Neuronal stem cell (in vitro differentiated cells): ENCODE measurements at regions not wholly inside any gene's neighbourhood (a gene's known extent, or its start where the extent isn't known, plus 50 kb on each side); places are given as distances from the start of the nearest gene placed in this dataset.
A peak's percentile ranks its signal among the peaks of the same experiment; 100 is the strongest.

Experiments
- DNase-seq: peaks from one replicate; pipeline ENCODE4 v3.0.0-alpha.2; 2013; ENCODE audit warnings: low spot score
- H2AFZ ChIP-seq: one replicate; pipeline ENCODE4 v1.6.1; 2013; ENCODE audit warnings: mild to moderate bottlenecking, low read length, inconsistent platforms
- H2AK5ac ChIP-seq: 2 replicates; pipeline ENCODE4 v1.6.1; 2013; ENCODE audit warnings: low read depth, mild to moderate bottlenecking, inconsistent platforms, low read length, moderate library complexity, mixed read lengths
- H2BK120ac ChIP-seq: 2 replicates; pipeline ENCODE4 v1.6.1; 2013; ENCODE audit warnings: low read depth, mild to moderate bottlenecking, inconsistent platforms, low read length, moderate library complexity, mixed read lengths
- H2BK12ac ChIP-seq: one replicate; pipeline ENCODE4 v1.6.1; 2013; ENCODE audit warnings: low read length, inconsistent platforms
- H2BK15ac ChIP-seq: 2 replicates; pipeline ENCODE4 v1.6.1; 2013; ENCODE audit warnings: mild to moderate bottlenecking, low read length, inconsistent platforms, mixed read lengths
- H2BK5ac ChIP-seq: one replicate; pipeline ENCODE4 v1.6.1; 2013; ENCODE audit warnings: inconsistent platforms, mild to moderate bottlenecking, low read length, moderate library complexity
- H3K14ac ChIP-seq: one replicate; pipeline ENCODE4 v1.6.1; 2013; ENCODE audit warnings: low read length, inconsistent platforms
- H3K18ac ChIP-seq: 2 replicates; pipeline ENCODE4 v1.6.1; 2013; ENCODE audit warnings: low read length, inconsistent platforms
- H3K23ac ChIP-seq: 2 replicates; pipeline ENCODE4 v1.6.1; 2013; ENCODE audit warnings: low read depth, mild to moderate bottlenecking, mixed read lengths, low read length, inconsistent platforms; ENCODE audit not compliant: poor library complexity
- H3K27ac ChIP-seq: replicated peaks from 3 replicates; pipeline ENCODE4 v1.5.1; 2013; ENCODE audit warnings: low read length, inconsistent platforms
- H3K27me3 ChIP-seq, 3 experiments: 2 replicates each; pipeline ENCODE4 v1.6.1; 2013; ENCODE audit warnings: low read length in 3 of 3, mild to moderate bottlenecking in 2 of 3, inconsistent platforms in 1 of 3, low read depth in 1 of 3, mixed read lengths in 1 of 3, moderate library complexity in 1 of 3; ENCODE audit not compliant: control insufficient read depth in 3 of 3, insufficient read depth in 3 of 3
- H3K36me3 ChIP-seq, 2 donors: replicated peaks in 1 of 2; 2 replicates each; pipeline ENCODE4 v1.6.1; 2013; ENCODE audit warnings: low read length in 2 of 2; ENCODE audit not compliant: control insufficient read depth in 2 of 2, insufficient read depth in 2 of 2
- H3K4ac ChIP-seq: 2 replicates; pipeline ENCODE4 v1.6.1; 2013; ENCODE audit warnings: inconsistent platforms, mild to moderate bottlenecking, low read length, moderate library complexity
- H3K4me1 ChIP-seq, 2 donors: 1 replicate in 1 of 2; 2 replicates in 1 of 2; pipeline ENCODE4 v1.6.1; 2013; ENCODE audit warnings: low read length in 2 of 2, low read depth in 1 of 2; ENCODE audit not compliant: control insufficient read depth in 2 of 2, insufficient read depth in 1 of 2
- H3K4me2 ChIP-seq: one replicate; pipeline ENCODE4 v1.6.1; 2013; ENCODE audit warnings: mild to moderate bottlenecking, low read length, inconsistent platforms; ENCODE audit not compliant: insufficient read depth, poor library complexity, severe bottlenecking
- H3K4me3 ChIP-seq, 2 donors: 2 replicates each; pipeline ENCODE4 v1.5.1; 2013; ENCODE audit warnings: low read length in 2 of 2, mild to moderate bottlenecking in 2 of 2, inconsistent platforms in 1 of 2, moderate library complexity in 1 of 2
- H3K79me1 ChIP-seq: one replicate; pipeline ENCODE4 v1.6.1; 2013; ENCODE audit warnings: low read depth, mild to moderate bottlenecking, inconsistent platforms, low read length, moderate library complexity
- H3K9ac ChIP-seq: one replicate; pipeline ENCODE4 v1.6.1; 2013; ENCODE audit warnings: mild to moderate bottlenecking, low read depth, low read length, inconsistent platforms; ENCODE audit not compliant: poor library complexity
- H3K9me3 ChIP-seq, 2 donors: replicated peaks in 1 of 2; 2 replicates each; pipeline versions ENCODE3 to v1.6.1; 2013; ENCODE audit warnings: low read length in 2 of 2, mild to moderate bottlenecking in 2 of 2, inconsistent platforms in 1 of 2, low read depth in 1 of 2, mixed read lengths in 1 of 2, moderate library complexity in 1 of 2; ENCODE audit not compliant: control insufficient read depth in 2 of 2, insufficient read depth in 1 of 2
- H4K8ac ChIP-seq: one replicate; pipeline ENCODE4 v1.6.1; 2013; ENCODE audit warnings: low read depth, mild to moderate bottlenecking, inconsistent platforms, low read length, moderate library complexity
- H4K91ac ChIP-seq: one replicate; pipeline ENCODE4 v1.6.1; 2013; ENCODE audit warnings: low read length, low read depth, mild to moderate bottlenecking, inconsistent platforms; ENCODE audit not compliant: poor library complexity
- WGBS, 2 donors: extraction: QIAGEN DNeasy Blood & Tissue Kit; methylation state at CpG; one replicate each; pipeline ENCODE4 v1.1.7; 2013; ENCODE audit warnings: missing lambda C conversion rate in 2 of 2, mixed read lengths in 1 of 2; ENCODE audit not compliant: insufficient read length in 2 of 2, insufficient replicate concordance in 1 of 2; ENCODE audit errors: extremely low coverage in 2 of 2; 5-methylcytosine and 5-hydroxymethylcytosine counted together

DNA sequence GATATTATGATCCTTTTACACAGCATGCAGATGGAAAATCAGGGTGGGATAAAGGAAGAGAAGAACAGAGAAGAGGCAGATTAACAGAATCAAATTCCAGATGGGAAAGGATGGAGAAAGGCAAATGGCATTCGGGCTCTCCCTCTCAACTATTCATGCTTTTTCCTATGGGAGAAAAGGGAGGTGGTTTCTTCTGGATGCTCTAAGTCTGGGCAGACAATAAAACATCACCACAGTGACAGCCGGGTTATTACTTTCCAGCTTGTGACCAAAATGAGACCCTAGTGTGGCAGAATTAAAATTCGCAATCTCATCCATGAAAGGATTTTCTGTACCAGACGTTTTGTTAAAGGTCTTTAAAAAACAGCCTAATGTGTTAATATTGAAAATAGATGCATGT, 440.7 kb downstream of the RND3 start:
- H2AK5ac ChIP-seq, result no peak overlapping the region
- no peak overlapping the region for H3K4me3 ChIP-seq
- no peaks in the 10 kb centered on the region for H3K9me3 ChIP-seq
- H3K9ac ChIP-seq, result no peak overlapping the region
- no peak overlapping the region for H3K27ac ChIP-seq
- no peak overlapping the region for H2BK15ac ChIP-seq
- no peak overlapping the region for H3K14ac ChIP-seq
- no peak overlapping the region for H2BK12ac ChIP-seq
- no peak overlapping the region for H3K23ac ChIP-seq
- H4K91ac ChIP-seq, result no peak overlapping the region
- H3K27me3 ChIP-seq, result no peaks in the 10 kb centered on the region
- H3K4me1 ChIP-seq, result peaks cover 0 to 7% of the 10 kb centered on the region in 2 donors
- no peaks in the 10 kb centered on the region for H3K36me3 ChIP-seq
- no peaks in the 10 kb centered on the region for H3K79me1 ChIP-seq
- no peak overlapping the region for H3K4me2 ChIP-seq
- no peak for DNase-seq
- no peak overlapping the region for H2BK5ac ChIP-seq
- peak overlapping the region; percentile 37 for H2AFZ ChIP-seq
- H4K8ac ChIP-seq, result no peak overlapping the region
- no peak overlapping the region for H3K4ac ChIP-seq
- no peak overlapping the region for H2BK120ac ChIP-seq
- no peak overlapping the region for H3K18ac ChIP-seq
- no CpG with 5 or more reads among the region's 4 CpGs for WGBS, 2 donors

DNA sequence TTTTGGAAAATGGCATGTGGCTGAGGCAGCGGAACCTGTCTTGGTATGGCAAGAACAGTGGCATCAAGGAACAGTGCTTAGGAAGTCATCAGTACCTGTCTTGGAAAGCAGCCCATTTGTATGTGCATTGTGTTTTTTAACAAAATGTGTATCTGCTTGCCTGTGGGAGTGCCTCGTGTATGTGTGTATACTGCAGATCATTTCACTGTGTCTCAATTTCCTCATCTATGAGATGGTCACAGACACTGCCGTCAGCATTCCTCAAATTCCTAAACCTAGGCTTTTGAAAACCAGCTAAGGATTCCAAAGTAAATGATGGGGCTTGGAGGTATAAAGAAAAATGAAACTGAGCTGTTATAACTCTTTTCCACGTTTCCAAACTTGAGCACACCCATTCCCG, 441.3 kb downstream of the RND3 start:
- H3K18ac ChIP-seq, result no peak overlapping the region
- no peaks in the 10 kb centered on the region for H3K9me3 ChIP-seq
- H2BK5ac ChIP-seq, result no peak overlapping the region
- no peaks in the 10 kb centered on the region for H3K36me3 ChIP-seq
- no peak overlapping the region for H3K4me3 ChIP-seq
- no peak overlapping the region for H4K8ac ChIP-seq
- H3K4ac ChIP-seq, result no peak overlapping the region
- no peaks in the 10 kb centered on the region for H3K27me3 ChIP-seq
- H3K23ac ChIP-seq, result no peak overlapping the region
- H2BK15ac ChIP-seq, result no peak overlapping the region
- no peak overlapping the region for H3K9ac ChIP-seq
- no peak overlapping the region for H2BK12ac ChIP-seq
- H4K91ac ChIP-seq, result no peak overlapping the region
- no peak overlapping the region for H3K4me2 ChIP-seq
- no peak overlapping the region for H3K27ac ChIP-seq
- H3K14ac ChIP-seq, result no peak overlapping the region
- no CpG with 5 or more reads among the region's 5 CpGs for WGBS, 2 donors
- no peak for DNase-seq
- peaks cover 0 to 7% of the 10 kb centered on the region in 2 donors for H3K4me1 ChIP-seq
- no peak overlapping the region for H2AFZ ChIP-seq
- H2AK5ac ChIP-seq, result no peak overlapping the region
- no peak overlapping the region for H2BK120ac ChIP-seq
- no peaks in the 10 kb centered on the region for H3K79me1 ChIP-seq

DNA sequence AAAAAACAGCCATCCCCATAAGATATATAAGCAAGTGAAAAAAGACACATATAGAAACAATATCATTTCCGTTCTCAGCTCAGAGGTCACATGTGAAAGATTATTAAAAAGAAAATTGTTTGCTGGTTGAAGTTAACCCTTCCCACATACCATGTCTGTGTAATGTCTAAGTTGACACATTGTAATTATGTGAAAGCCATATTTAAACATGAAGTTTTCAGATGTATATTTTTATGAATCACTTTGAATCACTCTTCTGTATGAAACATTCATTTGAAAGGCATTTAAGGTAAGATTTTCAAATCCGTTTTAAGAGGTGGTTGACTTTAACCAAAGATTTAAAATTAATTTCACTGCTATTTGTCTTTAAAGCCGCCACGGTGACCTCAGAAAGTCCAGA, 441.9 kb downstream of the RND3 start:
- Histone ChIP-seq H2BK120ac (no peak overlapping the region), H2BK5ac (no peak overlapping the region)
- WGBS, 2 donors, result no CpG with 5 or more reads among the region's 4 CpGs

DNA sequence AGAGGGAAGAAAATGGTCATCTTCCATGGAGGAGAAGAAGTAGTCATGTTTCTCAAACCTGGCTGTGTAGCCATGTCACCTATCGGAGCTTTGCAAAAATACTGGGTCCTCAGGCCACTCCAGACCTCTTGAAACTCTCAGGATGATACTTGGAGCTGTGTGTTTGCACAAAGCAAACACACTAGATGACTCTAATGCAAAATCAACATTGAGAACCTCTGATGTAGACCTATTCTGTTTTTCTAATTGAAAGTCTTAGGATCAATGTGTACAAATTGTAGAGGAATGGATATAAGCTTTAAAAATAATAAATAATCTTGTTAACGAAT, 444.3 kb downstream of the RND3 start:
- H3K18ac ChIP-seq, result no peak overlapping the region
- H3K4me2 ChIP-seq, result no peak overlapping the region
- no peak overlapping the region for H4K91ac ChIP-seq
- no peaks in the 10 kb centered on the region for H3K36me3 ChIP-seq
- H2BK12ac ChIP-seq, result no peak overlapping the region
- H2BK5ac ChIP-seq, result no peak overlapping the region
- no peak overlapping the region for H2BK120ac ChIP-seq
- no peak overlapping the region for H3K4me3 ChIP-seq
- no peak overlapping the region for H3K14ac ChIP-seq
- H3K4ac ChIP-seq, result no peak overlapping the region
- no peaks in the 10 kb centered on the region for H3K9me3 ChIP-seq
- no peak overlapping the region for H2AK5ac ChIP-seq
- DNase-seq, result no peak
- H3K23ac ChIP-seq, result no peak overlapping the region
- peaks cover 0 to 7% of the 10 kb centered on the region in 2 donors for H3K4me1 ChIP-seq
- no peak overlapping the region for H2AFZ ChIP-seq
- no peaks in the 10 kb centered on the region for H3K79me1 ChIP-seq
- H3K27me3 ChIP-seq, result no peaks in the 10 kb centered on the region
- no peak overlapping the region for H3K9ac ChIP-seq
- no CpG with 5 or more reads among the region's 2 CpGs for WGBS, 2 donors
- H4K8ac ChIP-seq, result no peak overlapping the region
- no peak overlapping the region for H3K27ac ChIP-seq
- H2BK15ac ChIP-seq, result no peak overlapping the region

More for the DNA sequence above, 441.9 kb downstream of the RND3 start:
- H3K4ac ChIP-seq, result no peak overlapping the region
- H2BK12ac ChIP-seq, result no peak overlapping the region
- H3K4me3 ChIP-seq, result no peak overlapping the region
- H3K27ac ChIP-seq, result no peak overlapping the region
- no peak overlapping the region for H3K9ac ChIP-seq
- H3K27me3 ChIP-seq, result no peaks in the 10 kb centered on the region
- H3K9me3 ChIP-seq, result no peaks in the 10 kb centered on the region
- no peak overlapping the region for H2BK15ac ChIP-seq
- H4K8ac ChIP-seq, result no peak overlapping the region
- H3K23ac ChIP-seq, result no peak overlapping the region
- no peaks in the 10 kb centered on the region for H3K79me1 ChIP-seq
- no peak overlapping the region for H2AFZ ChIP-seq
- H3K4me1 ChIP-seq, result peaks cover 0 to 7% of the 10 kb centered on the region in 2 donors
- H4K91ac ChIP-seq, result no peak overlapping the region
- no peak overlapping the region for H3K18ac ChIP-seq
- H2AK5ac ChIP-seq, result no peak overlapping the region
- no peak for DNase-seq
- H3K36me3 ChIP-seq, result no peaks in the 10 kb centered on the region
- H3K4me2 ChIP-seq, result no peak overlapping the region
- H3K14ac ChIP-seq, result no peak overlapping the region
